ENCODE measurements at regions not wholly inside any gene's neighbourhood (a gene's known extent, or its start where the extent isn't known, plus 50 kb on each side); places are given as distances from the start of the nearest gene placed in this dataset.

DNA sequence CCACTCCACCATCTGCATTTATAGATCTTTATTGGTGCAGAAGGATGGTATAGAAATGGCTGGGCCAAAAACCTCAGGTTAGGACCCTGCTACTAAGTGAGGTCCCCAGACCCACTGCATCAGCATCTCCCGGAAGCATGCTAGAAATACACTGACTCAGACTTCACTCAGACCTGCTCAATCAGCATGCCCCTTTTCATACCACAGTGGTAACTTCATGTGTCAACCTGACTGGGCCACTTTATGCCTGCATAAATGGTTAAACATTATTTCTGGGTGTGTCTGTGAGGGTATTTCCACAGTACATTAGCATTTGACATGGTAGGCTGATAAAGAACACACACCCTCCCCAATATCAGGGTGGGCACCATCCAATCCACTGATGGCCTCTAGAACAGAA, 118.6 kb upstream of the VCX3B start:
- TF ChIP-seq EZH2 (optimal IDR thresholded peaks at IDR 0.05; ENCODE audit: low read depth, low read length): no peak
- TF ChIP-seq, protein P1, sequence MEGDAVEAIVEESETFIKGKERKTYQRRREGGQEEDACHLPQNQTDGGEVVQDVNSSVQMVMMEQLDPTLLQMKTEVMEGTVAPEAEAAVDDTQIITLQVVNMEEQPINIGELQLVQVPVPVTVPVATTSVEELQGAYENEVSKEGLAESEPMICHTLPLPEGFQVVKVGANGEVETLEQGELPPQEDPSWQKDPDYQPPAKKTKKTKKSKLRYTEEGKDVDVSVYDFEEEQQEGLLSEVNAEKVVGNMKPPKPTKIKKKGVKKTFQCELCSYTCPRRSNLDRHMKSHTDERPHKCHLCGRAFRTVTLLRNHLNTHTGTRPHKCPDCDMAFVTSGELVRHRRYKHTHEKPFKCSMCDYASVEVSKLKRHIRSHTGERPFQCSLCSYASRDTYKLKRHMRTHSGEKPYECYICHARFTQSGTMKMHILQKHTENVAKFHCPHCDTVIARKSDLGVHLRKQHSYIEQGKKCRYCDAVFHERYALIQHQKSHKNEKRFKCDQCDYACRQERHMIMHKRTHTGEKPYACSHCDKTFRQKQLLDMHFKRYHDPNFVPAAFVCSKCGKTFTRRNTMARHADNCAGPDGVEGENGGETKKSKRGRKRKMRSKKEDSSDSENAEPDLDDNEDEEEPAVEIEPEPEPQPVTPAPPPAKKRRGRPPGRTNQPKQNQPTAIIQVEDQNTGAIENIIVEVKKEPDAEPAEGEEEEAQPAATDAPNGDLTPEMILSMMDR (IDR thresholded peaks at IDR 0.05; ENCODE audit: low read length): no peak
